Duodenal mucosa (tissue), 2 donors: ENCODE measurements at regions not wholly inside any gene's neighbourhood (a gene's known extent, or its start where the extent isn't known, plus 50 kb on each side); places are given as distances from the start of the nearest gene placed in this dataset.

Experiments
- H3K27ac ChIP-seq: one replicate; pipeline ENCODE4 v1.7.0; 2013; ENCODE audit warnings: low read depth, low read length
- H3K27me3 ChIP-seq, 2 donors: one replicate each; pipeline ENCODE4 v1.7.0; 2013; ENCODE audit warnings: low read length in 2 of 2, control low read depth in 1 of 2; ENCODE audit not compliant: insufficient read depth in 2 of 2, control insufficient read depth in 1 of 2
- H3K36me3 ChIP-seq, 2 donors: one replicate each; pipeline ENCODE4 v1.7.0; 2013; ENCODE audit warnings: low read length in 2 of 2, control low read depth in 1 of 2; ENCODE audit not compliant: insufficient read depth in 2 of 2, control insufficient read depth in 1 of 2
- H3K4me1 ChIP-seq, 2 donors: one replicate each; pipeline ENCODE4 v1.7.0; 2013; ENCODE audit warnings: low read length in 2 of 2, control low read depth in 1 of 2; ENCODE audit not compliant: insufficient read depth in 2 of 2, control insufficient read depth in 1 of 2
- H3K4me3 ChIP-seq, 2 donors: one replicate each; pipeline ENCODE4 v1.7.0; 2013; ENCODE audit warnings: low read length in 2 of 2, low read depth in 1 of 2
- H3K9ac ChIP-seq, 2 donors: one replicate each; pipeline ENCODE4 v1.7.0; 2013; ENCODE audit warnings: low read length in 2 of 2, low read depth in 1 of 2
- H3K9me3 ChIP-seq, 2 donors: one replicate each; pipeline ENCODE4 v1.7.0; 2013; ENCODE audit warnings: low read length in 2 of 2, control low read depth in 1 of 2; ENCODE audit not compliant: control insufficient read depth in 1 of 2

GRCh38 chr17:70297397-70297796 lies 128.1 kb downstream of the KCNJ2 start:
- Histone ChIP-seq H3K4me3 (no peak overlapping the region), H3K4me1 (no peaks in the 10 kb centered on the region)

GRCh38 chr17:70298929-70299531 lies 129.7 kb downstream of the KCNJ2 start:
- H3K9me3 ChIP-seq: no peaks in the 10 kb centered on the region
- H3K4me1 ChIP-seq: no peaks in the 10 kb centered on the region
- H3K27ac ChIP-seq: no peak overlapping the region
- H3K36me3 ChIP-seq: no peaks in the 10 kb centered on the region
- H3K9ac ChIP-seq: no peak overlapping the region
- H3K4me3 ChIP-seq: no peak overlapping the region
- H3K27me3 ChIP-seq: no peaks in the 10 kb centered on the region

More at GRCh38 chr17:70297397-70297796, 128.1 kb downstream of the KCNJ2 start:
- Histone ChIP-seq H3K27ac (no peak overlapping the region), H3K9ac (no peak overlapping the region), H3K36me3 (no peaks in the 10 kb centered on the region), H3K9me3 (no peaks in the 10 kb centered on the region), H3K27me3 (no peaks in the 10 kb centered on the region)

- Histone ChIP-seq H3K36me3 (no peaks in the 10 kb centered on the region), H3K9ac (no peak overlapping the region), H3K4me3 (no peak overlapping the region), H3K4me1 (no peaks in the 10 kb centered on the region), H3K27me3 (no peaks in the 10 kb centered on the region), H3K27ac (no peak overlapping the region), H3K9me3 (no peaks in the 10 kb centered on the region)
These were observed 138.3 kb downstream of the KCNJ2 start for GRCh38 chr17:70307430-70308225.

- Histone ChIP-seq H3K9ac (no peak overlapping the region), H3K27ac (no peak overlapping the region), H3K27me3 (no peaks in the 10 kb centered on the region), H3K4me3 (no peak overlapping the region), H3K36me3 (no peaks in the 10 kb centered on the region), H3K9me3 (no peaks in the 10 kb centered on the region), H3K4me1 (no peaks in the 10 kb centered on the region)
These were observed 139.3 kb downstream of the KCNJ2 start for GRCh38 chr17:70308618-70309017.

- no peak overlapping the region for H3K9ac ChIP-seq
- H3K36me3 ChIP-seq: no peaks in the 10 kb centered on the region
- H3K4me3 ChIP-seq: no peak overlapping the region
- no peaks in the 10 kb centered on the region for H3K4me1 ChIP-seq
- H3K27me3 ChIP-seq: no peaks in the 10 kb centered on the region
- no peaks in the 10 kb centered on the region for H3K9me3 ChIP-seq
- H3K27ac ChIP-seq: no peak overlapping the region
These were observed 140.9 kb downstream of the KCNJ2 start for GRCh38 chr17:70310221-70310672.

- H3K4me1 ChIP-seq: no peaks in the 10 kb centered on the region
- no peaks in the 10 kb centered on the region for H3K36me3 ChIP-seq
- H3K9me3 ChIP-seq: no peaks in the 10 kb centered on the region
- no peak overlapping the region for H3K27ac ChIP-seq
- H3K9ac ChIP-seq: no peak overlapping the region
- no peaks in the 10 kb centered on the region for H3K27me3 ChIP-seq
- no peak overlapping the region for H3K4me3 ChIP-seq
These were observed 143.9 kb downstream of the KCNJ2 start for GRCh38 chr17:70313086-70313852.

GRCh38 chr17:70314096-70314495 lies 144.8 kb downstream of the KCNJ2 start:
- Histone ChIP-seq H3K9ac (no peak overlapping the region), H3K27ac (no peak overlapping the region), H3K36me3 (no peaks in the 10 kb centered on the region), H3K4me3 (no peak overlapping the region), H3K9me3 (no peaks in the 10 kb centered on the region), H3K4me1 (no peaks in the 10 kb centered on the region), H3K27me3 (no peaks in the 10 kb centered on the region)

- no peaks in the 10 kb centered on the region for H3K27me3 ChIP-seq
- H3K9ac ChIP-seq: no peak overlapping the region
- no peaks in the 10 kb centered on the region for H3K4me1 ChIP-seq
- no peak overlapping the region for H3K4me3 ChIP-seq
- H3K36me3 ChIP-seq: no peaks in the 10 kb centered on the region
- no peak overlapping the region for H3K27ac ChIP-seq
- H3K9me3 ChIP-seq: no peaks in the 10 kb centered on the region
These were observed 145.2 kb downstream of the KCNJ2 start for GRCh38 chr17:70314506-70314905.

GRCh38 chr17:70317421-70317820 lies 148.1 kb downstream of the KCNJ2 start:
- H3K4me3 ChIP-seq: no peak overlapping the region
- H3K4me1 ChIP-seq: no peaks in the 10 kb centered on the region
- H3K9ac ChIP-seq: no peak overlapping the region

GRCh38 chr17:70318051-70318450 lies 148.7 kb downstream of the KCNJ2 start:
- Histone ChIP-seq H3K4me3 (no peak overlapping the region), H3K27me3 (no peaks in the 10 kb centered on the region), H3K9ac (no peak overlapping the region), H3K27ac (no peak overlapping the region), H3K36me3 (no peaks in the 10 kb centered on the region), H3K4me1 (no peaks in the 10 kb centered on the region), H3K9me3 (no peaks in the 10 kb centered on the region)

More at GRCh38 chr17:70317421-70317820, 148.1 kb downstream of the KCNJ2 start:
- no peaks in the 10 kb centered on the region for H3K36me3 ChIP-seq
- H3K9me3 ChIP-seq: no peaks in the 10 kb centered on the region
- no peaks in the 10 kb centered on the region for H3K27me3 ChIP-seq
- no peak overlapping the region for H3K27ac ChIP-seq
